SIG-M5 (cell line): ENCODE measurements at regions not wholly inside any gene's neighbourhood (a gene's known extent, or its start where the extent isn't known, plus 50 kb on each side); places are given as distances from the start of the nearest gene placed in this dataset.
"Not testable (repeated sequence)": the region's sequence is repeated elsewhere in the genome, so short reads cannot be mapped to it uniquely, and the experiment has no call there.

Experiments used
- DNase-seq: peaks from one replicate; lab custom pipeline; 2025; lab: John Stamatoyannopoulos, UW

DNA sequence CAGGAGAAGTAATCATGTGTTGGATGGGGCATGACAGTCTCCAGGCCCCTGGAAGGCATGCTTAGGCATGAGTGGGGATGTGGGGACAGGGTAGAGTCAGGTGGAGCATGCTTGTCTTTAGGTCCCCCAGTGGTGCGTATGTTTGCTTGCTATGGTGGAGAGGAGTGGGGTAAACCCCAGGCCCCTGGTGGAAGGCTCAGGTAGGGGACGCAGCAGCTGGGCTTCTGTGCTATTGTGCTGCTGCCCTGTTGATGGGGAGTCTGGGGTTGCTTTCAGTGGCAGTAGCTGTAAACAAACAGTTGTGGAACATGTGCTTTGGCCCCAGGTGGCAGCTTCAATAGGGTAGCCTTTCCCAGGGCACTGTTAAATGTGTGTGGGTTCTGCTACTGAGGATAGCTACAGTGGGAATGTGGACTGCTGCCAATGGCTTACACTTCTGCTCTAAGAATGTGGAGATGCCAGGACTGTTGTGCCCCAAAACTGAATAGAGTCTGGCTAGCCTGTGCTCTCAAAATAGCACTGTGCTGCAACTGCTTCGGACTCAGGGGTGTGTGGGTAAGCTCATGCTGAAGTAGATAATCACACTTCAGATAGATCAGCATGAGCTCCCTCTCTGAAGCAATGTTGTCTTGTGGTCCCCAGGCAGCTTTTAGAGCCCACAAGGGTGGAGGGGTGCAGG, 1257.3 kb downstream of the DIAPH3 start:
- DNase-seq = no peak

DNA sequence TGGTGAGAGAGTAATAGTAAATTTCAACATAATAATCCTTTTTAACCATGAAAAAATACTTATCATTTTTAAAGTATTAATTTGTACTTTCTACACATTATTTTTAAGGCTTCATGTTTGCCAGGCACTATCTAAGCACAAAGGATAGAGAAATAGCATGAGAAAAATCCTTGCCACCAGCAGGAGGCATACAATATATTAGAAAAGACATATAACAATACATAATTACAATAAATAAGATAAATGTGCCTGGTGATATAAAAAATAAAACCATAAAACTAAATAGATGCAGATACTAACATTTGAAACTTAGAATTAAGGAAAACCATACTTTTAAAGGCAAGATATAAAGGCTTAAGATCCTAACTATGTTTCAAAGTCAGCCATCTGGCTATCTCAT, 1256.4 kb downstream of the DIAPH3 start:
- DNase-seq = no peak

DNA sequence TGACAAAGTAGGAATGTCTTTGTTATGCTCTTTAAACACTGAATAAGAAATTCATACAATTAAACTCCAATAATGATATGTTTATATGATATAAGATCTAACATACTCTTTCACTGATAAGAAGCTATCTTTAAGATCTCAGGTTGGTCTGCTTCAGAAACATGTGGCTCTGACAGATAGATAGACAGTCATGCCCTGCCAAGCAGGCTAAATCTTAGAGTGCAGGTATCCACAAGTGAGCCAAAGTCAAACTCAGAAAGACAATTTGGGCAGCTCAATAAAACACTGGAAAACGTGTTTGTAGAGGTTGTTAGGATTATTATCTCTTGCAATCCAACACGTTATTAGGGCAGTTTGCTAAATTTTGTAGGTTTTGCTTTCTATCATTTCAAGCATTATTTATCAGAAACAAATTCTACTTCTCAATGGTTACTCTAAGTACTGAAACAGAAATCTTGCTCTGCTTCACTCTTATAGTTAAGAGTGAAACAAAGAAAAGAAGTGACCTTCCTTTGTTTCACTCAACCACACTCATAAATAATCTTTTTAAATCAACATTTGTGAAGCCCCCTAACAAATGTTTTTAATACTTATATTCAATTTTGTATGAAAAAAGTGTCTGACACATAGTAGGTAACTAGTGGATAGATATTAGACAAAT, 1255.6 kb downstream of the DIAPH3 start:
- DNase-seq = no peak

DNA sequence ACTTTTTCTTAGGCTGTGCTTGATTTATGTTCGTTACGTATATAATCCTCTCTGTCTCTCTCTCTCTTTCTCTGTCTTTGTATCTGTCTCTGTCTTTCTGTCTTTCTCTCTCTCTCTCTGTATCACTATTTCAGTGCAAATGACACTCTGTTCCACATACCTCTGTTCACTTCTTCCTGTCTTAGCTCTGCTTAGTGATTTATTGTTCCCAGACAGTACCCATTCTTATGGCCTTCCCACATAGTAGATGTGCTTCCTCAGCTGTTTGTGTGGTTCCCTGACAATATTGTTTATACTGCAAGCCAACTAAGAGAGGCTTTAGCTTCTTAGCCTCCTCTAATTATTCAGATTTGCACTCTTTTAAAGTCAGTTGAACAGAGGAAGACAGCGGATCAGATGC, 1244.2 kb downstream of the DIAPH3 start:
- no peak for DNase-seq

DNA sequence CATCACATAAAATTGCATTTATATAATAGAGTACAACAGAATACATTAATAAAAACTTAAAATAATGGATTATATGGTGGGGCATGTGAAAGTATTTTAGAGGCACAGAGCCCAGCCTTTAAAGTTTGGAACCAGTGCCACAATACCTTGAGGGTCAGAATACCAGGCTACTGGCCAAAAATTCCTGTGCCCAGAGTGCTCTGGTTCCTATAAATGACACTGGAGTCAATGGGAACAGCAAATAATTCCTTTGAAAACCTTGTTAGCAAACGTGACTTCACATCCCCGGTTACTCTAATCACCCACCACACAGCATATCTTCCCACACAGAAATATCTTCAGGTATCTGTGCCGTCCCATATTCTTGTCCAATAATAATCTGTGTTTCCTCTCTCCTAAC, 1242.6 kb downstream of the DIAPH3 start:
- DNase-seq = no peak

DNA sequence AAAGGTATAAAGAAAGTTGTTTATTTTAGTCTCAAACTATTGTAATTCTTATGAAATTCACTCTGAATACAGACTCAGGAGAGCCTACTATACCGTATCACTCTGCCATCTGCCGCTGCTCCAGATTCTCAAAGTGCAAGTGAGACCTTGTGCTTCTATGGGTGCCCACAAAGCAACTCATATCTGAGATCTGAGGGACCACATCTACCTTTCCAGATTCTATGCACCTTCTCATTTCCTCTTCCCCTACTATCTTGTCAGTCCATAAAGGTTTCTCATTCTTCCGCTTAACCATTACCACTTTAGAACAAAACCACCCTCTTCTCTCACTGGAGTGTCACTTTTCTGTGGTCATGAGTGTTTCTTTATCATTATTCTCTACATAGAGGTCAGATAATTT, 1236.9 kb downstream of the DIAPH3 start:
- no peak for DNase-seq

DNA sequence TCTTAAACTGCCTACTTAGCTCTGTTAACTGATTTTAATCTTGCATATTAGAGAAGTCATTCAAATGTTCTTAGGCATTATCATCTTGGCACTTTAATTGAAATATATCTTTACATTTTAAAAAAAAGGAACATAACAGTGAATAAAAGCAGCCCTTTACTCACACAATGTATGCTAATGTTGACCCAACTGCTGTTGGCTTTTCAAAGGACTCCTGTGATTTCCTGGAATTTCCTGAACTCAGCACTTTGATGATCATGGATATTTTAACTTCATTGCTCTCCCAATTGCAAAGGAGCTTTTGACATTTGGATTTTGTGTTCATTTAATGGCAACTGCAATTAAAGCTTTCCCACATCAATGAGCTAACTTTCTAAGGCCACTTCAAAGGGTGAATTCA, 1230.3 kb downstream of the DIAPH3 start:
- no peak for DNase-seq

DNA sequence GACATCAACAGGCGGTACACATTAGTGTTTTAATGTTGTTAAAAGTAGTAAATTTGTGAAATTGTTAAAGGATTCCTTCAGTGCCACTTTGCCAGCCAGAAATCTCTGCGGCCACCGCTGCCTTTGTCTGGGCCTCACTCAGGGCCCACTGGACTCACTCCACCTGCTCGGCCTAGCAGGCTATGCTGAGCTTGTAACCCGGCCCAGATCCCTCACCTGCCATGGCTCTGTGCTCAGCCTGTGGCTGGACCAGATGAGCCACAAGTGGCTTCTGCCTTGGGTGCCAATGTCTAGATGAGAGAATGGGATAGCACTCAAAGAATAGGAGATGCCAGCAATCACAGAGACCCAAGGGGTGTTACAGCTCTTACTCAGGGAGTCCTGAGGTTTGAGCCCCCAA, 1228.0 kb downstream of the DIAPH3 start:
- no peak for DNase-seq

DNA sequence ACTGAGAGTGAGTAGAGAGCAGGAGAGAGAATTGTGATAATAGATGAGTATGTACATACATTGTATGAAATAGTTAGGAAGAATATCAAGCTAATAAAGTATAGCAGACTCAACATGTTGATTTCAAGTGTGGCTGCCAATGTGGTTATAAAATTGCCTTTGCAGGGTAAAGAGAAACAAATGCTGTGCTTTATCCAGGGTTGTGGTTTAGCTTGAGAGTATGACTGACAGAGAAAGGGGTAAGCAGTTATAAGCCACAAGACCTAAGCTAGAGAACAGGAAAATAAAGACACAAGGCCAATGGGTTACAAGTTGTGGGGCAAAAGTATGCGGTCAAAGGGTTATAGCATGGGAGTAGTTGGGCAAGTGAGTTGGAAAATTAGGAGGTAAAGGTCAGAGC, 1217.5 kb downstream of the DIAPH3 start:
- no peak for DNase-seq

DNA sequence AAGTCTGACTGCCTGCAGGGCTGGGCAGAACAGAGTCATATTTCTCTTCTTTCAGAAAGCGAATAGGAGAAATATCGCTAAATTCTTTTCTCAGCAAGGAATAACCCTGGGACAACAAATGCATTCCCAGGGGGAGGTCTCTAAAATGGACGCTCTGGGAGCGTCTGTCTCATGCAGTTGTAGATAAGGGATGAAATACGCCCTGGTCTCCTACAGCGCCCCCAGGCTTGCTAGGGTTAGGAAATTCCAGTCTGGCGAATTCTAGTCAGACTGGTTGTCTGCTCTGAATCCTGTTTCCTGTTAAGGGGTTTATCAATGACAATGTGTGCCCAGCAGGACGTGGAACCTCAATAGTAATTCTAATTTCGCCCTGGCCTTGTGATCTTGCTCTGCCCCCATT, 1214.1 kb downstream of the DIAPH3 start:
- no peak for DNase-seq

DNA sequence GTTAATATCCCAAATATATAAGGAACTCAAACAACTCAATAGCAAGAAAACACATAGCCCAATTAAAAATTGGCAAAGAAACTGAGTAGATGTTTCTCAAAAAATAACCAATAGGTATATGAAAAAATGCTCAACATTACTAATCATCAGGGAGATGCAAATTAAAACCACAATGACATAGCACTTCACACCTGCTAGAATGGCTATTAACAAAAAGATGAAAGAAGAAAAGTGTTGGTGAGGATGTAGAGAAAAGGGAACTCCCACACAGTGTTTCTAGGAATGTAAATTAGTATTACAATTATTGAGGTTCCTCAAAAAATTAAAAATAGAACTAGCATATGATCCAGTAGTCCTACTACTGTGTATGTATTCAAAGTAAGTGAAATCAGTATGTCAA, 1212.8 kb downstream of the DIAPH3 start:
- no peak for DNase-seq

DNA sequence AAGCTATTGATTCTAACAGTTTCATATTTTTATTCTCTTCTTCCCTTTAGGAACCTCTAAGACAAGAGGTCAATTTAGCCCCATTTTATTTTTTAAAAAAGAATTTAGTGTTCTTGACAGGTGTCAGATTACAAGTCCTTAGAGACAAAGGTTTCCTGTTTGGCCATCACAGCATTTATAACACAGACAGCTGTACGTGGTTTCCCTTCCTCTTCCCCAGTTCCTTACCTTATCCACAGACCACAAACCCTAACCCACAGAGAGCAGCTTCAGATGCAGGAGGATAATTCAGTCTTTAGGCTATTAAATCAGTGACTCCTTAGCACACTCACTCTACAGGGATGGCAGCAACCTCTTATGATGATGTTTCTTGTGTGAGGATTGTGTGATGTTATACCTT, 1210.1 kb downstream of the DIAPH3 start:
- peak; percentile 73 for DNase-seq

DNA sequence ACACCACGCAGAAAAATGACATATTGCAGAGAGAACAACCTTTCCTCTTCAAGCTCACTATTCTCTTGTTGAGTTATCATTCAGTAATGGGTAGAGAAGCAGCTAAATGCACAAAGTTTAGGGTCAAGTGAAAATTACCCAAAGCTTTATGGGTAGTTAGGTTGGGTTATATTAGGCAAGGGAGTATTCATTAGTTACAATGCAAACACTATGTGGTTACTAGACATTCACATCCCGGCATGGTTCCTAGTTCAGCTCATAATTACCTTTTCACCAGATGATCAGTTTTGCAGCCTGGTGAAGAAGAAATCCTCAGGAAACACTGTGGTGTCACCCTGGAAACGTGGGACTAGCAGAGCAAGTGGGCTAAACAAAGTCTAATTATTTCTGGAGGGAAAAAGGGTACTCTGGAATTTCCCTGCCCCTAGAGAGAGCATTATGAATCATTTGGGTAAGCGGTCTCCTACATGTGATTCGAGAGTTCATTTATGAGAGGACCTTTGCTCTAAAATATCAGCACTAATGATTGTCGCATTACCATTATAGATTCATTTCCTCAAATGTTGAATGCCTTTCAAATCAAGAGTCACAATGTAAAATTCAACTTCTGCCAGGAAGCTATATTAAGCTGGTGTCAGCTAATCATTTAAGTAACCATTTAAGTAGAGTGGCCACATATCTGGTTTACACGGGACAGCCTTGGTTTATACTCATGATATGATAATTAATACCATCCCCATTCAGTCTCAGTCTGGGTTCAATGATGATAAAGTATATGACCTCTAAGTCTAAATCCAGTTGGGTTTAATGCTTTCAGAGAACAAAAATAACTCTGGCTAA, 1208.0 kb downstream of the DIAPH3 start:
- no peak for DNase-seq

DNA sequence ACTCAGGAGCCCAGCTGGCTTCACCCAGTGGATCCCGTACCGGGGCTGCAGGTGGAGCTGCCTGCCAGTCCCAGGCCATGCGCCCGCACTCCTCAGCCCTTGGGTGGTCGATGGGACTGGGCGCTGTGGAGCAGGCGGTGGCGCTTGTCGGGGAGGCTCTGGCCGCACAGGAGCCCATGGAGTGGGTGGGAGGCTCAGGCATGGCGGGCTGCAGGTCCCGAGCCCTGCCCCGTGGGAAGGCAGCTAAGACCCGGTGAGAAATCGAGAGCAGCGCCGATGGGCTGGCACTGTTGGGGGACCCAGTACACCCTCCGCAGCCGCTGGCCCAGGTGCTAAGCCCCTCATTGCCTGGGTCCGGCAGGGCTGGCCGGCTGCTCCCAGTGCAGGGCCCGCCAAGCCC, 1205.6 kb downstream of the DIAPH3 start:
- not testable (repeated sequence) for DNase-seq

DNA sequence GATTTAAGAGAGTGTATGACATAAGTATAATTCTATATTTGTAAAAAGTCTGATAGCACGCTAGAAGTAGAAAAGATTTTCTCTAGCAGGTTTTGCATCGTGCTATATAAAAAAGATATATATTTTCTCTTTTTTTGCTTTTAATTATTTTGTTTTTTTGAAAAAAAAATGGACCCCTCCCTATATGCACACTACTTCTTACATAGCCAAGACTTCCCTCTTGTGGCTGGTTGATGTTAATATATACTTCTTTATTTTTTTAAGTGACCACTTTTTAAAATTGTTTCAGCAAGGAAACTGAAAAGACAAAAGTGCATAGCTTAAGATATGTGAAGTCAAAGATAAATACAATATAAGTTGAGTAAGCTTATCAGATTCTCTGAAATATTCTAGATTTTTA, 1202.8 kb downstream of the DIAPH3 start:
- DNase-seq = no peak

DNA sequence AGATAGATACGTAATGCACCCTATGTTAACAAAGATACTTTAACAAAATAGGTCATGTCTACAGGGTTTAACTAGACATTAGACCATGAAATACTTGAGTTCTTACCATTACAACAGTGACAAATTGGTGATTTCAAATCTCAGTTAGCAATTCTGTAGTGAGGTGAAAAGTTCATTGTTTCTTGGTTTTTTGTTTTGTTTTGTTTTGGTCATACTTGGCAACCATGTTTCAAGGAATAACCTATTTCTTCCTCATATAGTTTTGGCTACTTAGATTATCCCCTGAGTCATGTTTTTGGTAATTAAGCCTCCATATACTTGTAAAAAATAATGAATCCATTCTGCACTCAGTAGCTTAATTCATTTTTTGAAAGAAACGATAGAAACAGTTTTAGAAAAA, 1200.4 kb downstream of the DIAPH3 start:
- DNase-seq = no peak

DNA sequence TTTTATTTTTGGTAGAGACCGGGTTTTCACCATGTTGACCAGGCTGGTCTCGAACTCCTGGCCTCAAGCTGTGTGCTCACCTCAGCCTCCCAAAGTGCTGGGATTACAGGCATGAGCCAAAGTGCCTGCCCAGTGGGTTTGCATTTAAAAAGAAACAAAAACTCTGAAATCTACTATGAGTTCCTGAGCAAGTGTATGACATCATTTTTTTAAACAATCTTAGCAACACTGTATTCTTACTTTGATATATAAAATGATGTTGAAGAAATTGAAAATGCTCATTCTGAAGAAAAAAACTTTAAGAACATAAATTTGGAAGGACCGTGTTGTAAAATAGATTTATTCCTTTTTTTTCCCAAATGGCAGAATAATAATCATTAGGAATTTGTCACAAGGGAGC, 1199.7 kb downstream of the DIAPH3 start:
- no peak for DNase-seq

DNA sequence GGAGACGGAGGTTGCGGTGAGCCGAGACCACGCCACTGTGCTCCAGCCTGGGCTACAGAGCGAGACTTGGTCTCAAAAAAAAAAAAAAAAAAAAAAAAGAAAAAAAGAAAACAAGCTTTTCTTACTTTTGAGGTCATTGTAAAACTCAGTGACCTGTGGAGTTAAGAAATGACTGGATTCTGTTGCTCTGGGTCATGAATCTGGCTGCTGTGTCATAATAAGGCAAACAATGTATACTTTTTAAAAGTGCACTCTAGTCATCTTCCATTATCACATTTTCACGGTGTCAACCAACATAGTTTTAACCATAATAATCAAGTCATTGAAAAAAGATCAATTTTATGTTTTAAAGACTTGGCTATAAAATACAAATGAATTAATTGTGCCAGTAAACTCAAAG, 1186.6 kb downstream of the DIAPH3 start:
- DNase-seq = no peak

DNA sequence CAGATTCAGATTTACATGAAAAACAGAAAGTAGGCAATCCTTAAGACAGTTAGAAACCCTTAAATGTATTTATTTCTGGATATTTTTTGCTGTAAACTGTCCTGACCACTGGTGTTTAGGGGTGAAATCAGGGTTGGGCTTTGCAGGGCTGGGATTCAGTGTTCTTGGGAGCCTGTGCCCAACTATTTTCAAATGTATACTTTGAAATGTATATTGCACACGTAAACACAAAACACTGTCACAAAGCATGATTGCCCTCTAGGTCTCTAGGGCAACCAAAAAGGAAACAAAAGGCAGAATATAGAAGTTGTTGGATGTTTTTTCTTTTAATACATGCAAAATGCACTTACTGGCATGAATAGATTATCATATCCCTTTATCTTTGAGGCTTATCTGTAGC, 1185.4 kb downstream of the DIAPH3 start:
- DNase-seq = no peak

DNA sequence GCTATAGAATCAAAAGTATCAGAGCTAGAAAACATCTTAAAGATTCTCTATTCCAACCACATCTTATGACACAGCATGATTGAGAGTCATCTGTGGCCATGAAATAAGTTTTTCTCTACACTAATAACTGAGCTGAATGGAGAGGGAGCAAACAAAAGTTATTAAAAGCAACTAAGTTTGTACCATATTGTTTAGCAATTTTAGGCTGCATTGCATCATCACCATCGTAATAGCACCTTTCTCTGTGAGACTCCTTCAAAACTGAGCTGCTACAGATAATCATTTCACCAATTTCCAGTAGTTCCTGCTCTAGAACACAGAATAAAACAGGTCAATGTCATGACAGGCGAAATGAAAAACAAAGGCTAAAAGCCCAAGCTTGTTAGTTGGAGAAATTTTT, 1183.9 kb downstream of the DIAPH3 start:
- DNase-seq = no peak

DNA sequence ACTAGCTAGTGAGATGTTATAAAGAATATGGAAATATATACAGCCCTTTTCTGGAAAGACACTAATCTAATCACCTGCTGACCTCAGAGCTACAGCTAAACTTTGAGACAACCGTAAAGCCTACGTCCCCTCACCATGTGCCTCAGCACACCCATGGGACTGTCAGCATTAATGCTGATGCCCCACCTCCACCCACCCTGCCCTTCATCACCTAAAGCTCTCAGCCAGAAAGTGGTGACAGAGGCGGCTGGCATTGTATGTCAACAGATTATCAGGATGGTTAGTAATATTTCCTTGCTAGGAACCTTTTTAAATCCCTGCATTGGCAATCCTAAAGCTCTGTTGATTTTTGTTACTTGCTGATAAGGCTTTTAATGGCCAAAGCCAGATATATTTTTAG, 1177.9 kb downstream of the DIAPH3 start:
- no peak for DNase-seq

DNA sequence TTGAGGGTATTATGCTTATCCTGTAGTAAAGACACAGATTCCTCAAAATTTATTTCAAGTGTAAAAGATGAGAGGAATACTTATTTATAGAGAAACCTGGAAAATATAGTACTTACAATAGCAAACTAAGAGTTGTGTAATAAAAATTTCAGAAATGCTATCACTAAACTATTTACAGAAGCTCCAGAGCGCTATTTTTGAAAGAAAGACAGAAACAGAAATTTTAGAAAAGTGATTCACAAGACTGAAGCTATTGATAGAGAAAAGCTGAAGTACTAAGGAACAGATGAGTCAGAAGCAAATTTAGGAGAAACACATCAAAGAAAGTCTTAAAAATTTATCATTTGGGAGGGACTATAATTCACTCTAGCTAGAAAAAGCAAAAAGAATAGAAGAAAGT, 1174.2 kb downstream of the DIAPH3 start:
- no peak for DNase-seq

DNA sequence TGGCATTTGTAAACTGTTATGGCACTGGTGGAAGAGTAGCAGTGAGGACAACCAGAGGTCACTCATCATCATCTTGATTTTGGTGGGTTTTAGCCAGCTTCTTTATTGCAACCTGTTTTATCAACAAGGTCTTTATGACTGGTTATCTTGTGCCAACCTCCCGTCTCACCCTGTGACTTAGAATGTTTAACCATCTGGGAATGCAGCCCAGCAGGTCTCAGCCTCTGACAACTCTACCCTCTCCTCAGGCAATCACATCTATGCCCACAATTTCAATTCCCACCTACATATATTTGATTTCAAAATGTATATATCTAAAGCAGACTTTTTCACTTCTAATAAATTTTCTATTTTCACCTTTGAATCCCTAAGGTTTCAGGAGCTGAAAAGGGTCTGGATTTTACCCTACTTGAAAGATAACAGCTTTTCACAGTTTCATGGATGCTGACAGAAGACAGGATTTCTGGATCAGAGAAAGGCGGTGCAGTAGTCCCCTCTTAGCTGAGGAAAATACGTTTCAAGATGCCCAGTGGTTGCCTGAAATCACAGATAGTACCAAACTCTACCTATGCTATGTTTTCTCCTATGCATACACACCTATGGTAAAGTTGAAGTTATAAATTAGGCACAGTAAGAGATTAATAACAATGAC, 1171.8 kb downstream of the DIAPH3 start:
- DNase-seq = no peak
